CD14-positive monocyte (primary cell): ENCODE measurements at regions not wholly inside any gene's neighbourhood (a gene's known extent, or its start where the extent isn't known, plus 50 kb on each side); places are given as distances from the start of the nearest gene placed in this dataset.
"Not testable (repeated sequence)": the region's sequence is repeated elsewhere in the genome, so short reads cannot be mapped to it uniquely, and the experiment has no call there.

Source experiments
- DNase-seq, 3 donors: peaks; one replicate each; pipeline ENCODE4 v3.0.0-alpha.2; 2011 to 2022
- H2AFZ ChIP-seq: 2 replicates; pipeline ENCODE4 v1.6.0; 2012; ENCODE audit warnings: mild to moderate bottlenecking, low read depth, low read length, inconsistent platforms; ENCODE audit not compliant: insufficient read depth, poor library complexity, severe bottlenecking
- H3K27ac ChIP-seq, 2 donors: 1 replicate in 1 of 2; 2 replicates in 1 of 2; pipeline ENCODE4 v1.5.1; 2012 to 2013; ENCODE audit warnings: low read length in 2 of 2, control low read depth in 1 of 2, inconsistent platforms in 1 of 2, low read depth in 1 of 2, mild to moderate bottlenecking in 1 of 2
- H3K27me3 ChIP-seq, 2 donors: one replicate each; pipeline versions ENCODE4 v1.6.0 to v1.6.1; 2011 to 2013; ENCODE audit warnings: low read length in 2 of 2; ENCODE audit not compliant: control insufficient read depth in 2 of 2, insufficient read depth in 2 of 2
- H3K36me3 ChIP-seq, 2 donors: replicated peaks in 1 of 2; 1 replicate in 1 of 2; 2 replicates in 1 of 2; pipeline versions ENCODE4 v1.5.1 to v1.6.1; 2012 to 2013; ENCODE audit warnings: low read length in 2 of 2, control low read depth in 1 of 2, inconsistent platforms in 1 of 2, mild to moderate bottlenecking in 1 of 2; ENCODE audit not compliant: insufficient read depth in 2 of 2, control insufficient read depth in 1 of 2
- H3K4me1 ChIP-seq, 2 donors: 1 replicate in 1 of 2; 2 replicates in 1 of 2; pipeline versions ENCODE4 v1.5.1 to v1.6.1; 2012 to 2013; ENCODE audit warnings: low read length in 2 of 2, control low read depth in 1 of 2, inconsistent platforms in 1 of 2, mild to moderate bottlenecking in 1 of 2, moderate library complexity in 1 of 2; ENCODE audit not compliant: insufficient read depth in 2 of 2, control insufficient read depth in 1 of 2
- H3K4me2 ChIP-seq: replicated peaks from 2 replicates; pipeline ENCODE3; 2012; ENCODE audit warnings: low read length, moderate library complexity, mild to moderate bottlenecking; ENCODE audit not compliant: poor library complexity, severe bottlenecking; ENCODE audit errors: extremely low read depth
- H3K4me3 ChIP-seq, 3 experiments: fragments of 200-600 bp in 1 of 3; sonication (generic) in 1 of 3; replicated peaks in 1 of 3; 1 replicate in 2 of 3; 2 replicates in 1 of 3; pipeline ENCODE4 v1.5.1; 2011 to 2013; ENCODE audit warnings: low read length in 3 of 3, mild to moderate bottlenecking in 3 of 3, control low read depth in 2 of 3, low read depth in 2 of 3, inconsistent platforms in 1 of 3, moderate library complexity in 1 of 3
- H3K79me2 ChIP-seq: 2 replicates; pipeline ENCODE4 v1.6.0; 2012; ENCODE audit warnings: mild to moderate bottlenecking, control low read depth, inconsistent platforms, low read length, moderate library complexity; ENCODE audit not compliant: insufficient read depth
- H3K9ac ChIP-seq: 2 replicates; pipeline ENCODE4 v1.6.0; 2017; ENCODE audit warnings: low read length, mild to moderate bottlenecking; ENCODE audit not compliant: insufficient read depth, poor library complexity, severe bottlenecking
- H3K9me3 ChIP-seq, 2 donors: replicated peaks in 1 of 2; 1 replicate in 1 of 2; 2 replicates in 1 of 2; pipeline versions ENCODE4 v1.5.1 to v1.6.1; 2012 to 2013; ENCODE audit warnings: low read length in 2 of 2, control low read depth in 1 of 2; ENCODE audit not compliant: control insufficient read depth in 1 of 2, insufficient read depth in 1 of 2
- H4K20me1 ChIP-seq: 2 replicates; pipeline ENCODE4 v1.6.0; 2012; ENCODE audit warnings: mild to moderate bottlenecking, low read length, control low read depth, moderate library complexity; ENCODE audit not compliant: insufficient read depth
- H3K27ac Mint-ChIP-seq, 7 donors: one replicate each; pipeline ENCODE4 v1.8.0; 2020; ENCODE audit warnings: mild to moderate bottlenecking in 7 of 7, mixed read lengths in 7 of 7, moderate library complexity in 6 of 7, inconsistent platforms in 2 of 7
- H3K27me3 Mint-ChIP-seq, 3 donors: one replicate each; pipeline ENCODE4 v1.8.0; 2021 to 2022; ENCODE audit warnings: low read depth in 3 of 3, mild to moderate bottlenecking in 3 of 3, mixed read lengths in 3 of 3, moderate library complexity in 3 of 3, inconsistent platforms in 1 of 3
- H3K36me3 Mint-ChIP-seq, 2 donors: one replicate each; pipeline ENCODE4 v1.8.0; 2020; ENCODE audit warnings: mixed read lengths in 2 of 2, inconsistent platforms in 1 of 2, mild to moderate bottlenecking in 1 of 2
- H3K4me1 Mint-ChIP-seq: one replicate; pipeline ENCODE4 v1.8.0; 2020; ENCODE audit warnings: mild to moderate bottlenecking, mixed read lengths
- H3K4me3 Mint-ChIP-seq, 2 donors: one replicate each; pipeline ENCODE4 v1.8.0; 2020; ENCODE audit warnings: mild to moderate bottlenecking in 2 of 2, mixed read lengths in 2 of 2, moderate library complexity in 1 of 2
- H3K9me3 Mint-ChIP-seq, 7 donors: one replicate each; pipeline ENCODE4 v1.8.0; 2020 to 2022; ENCODE audit warnings: mixed read lengths in 7 of 7, mild to moderate bottlenecking in 6 of 7, moderate library complexity in 6 of 7, inconsistent platforms in 2 of 7
- CTCF ChIP-seq: fragments of 200-600 bp; IDR thresholded peaks from one replicate; pipeline ENCODE4 v1.8.0; 2022; ENCODE audit warnings: antibody characterized with exemption, mild to moderate bottlenecking
- WGBS: methylation state at CpG from one replicate; pipeline ENCODE4 v1.1.5; 2013; ENCODE audit warnings: missing lambda C conversion rate; ENCODE audit not compliant: insufficient coverage; 5-methylcytosine and 5-hydroxymethylcytosine counted together
- intact Hi-C, 2 donors: fragments of 100-400 bp; cut with micrococcal nuclease; formaldehyde crosslinking; loops; one replicate each; pipeline versions ENCODE4 v1.15.0 to v1.15.1; 2023

DNA sequence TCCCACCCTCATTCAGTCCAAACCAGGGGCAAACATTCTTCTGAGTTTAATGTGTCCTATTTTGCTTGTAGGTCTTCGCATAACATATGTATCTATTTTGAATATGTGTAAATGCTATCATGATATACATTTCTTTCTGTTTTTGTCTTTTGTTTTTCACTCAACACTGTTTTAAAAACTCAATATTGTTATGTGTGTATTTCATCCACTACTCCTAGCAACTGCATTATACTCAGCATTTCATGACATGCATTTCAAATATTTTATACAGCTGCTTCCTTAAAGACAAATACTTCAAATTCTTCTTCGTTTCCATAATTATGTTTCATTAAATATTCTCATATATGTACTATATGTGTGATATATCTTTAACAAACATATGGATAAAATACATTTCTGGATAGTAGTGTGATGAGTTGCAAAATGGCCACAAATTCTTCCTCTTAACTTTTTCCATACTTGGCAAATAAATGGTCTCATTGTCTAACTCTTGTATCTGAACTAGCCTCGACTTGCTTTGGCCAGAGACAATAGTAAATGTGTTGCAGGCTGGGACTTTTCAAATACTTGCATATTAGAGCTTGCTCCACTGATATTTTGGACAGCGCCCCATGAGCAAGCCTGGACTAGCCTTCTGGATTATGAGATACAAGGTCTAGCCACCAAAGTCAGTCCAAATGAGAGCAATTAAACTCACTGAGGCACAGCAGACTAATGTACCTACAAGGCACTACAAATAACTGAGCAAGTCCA, 539.7 kb upstream of the KCND2 start:
- no peak overlapping the region for H3K27ac Mint-ChIP-seq
- H3K9me3 Mint-ChIP-seq, result peaks cover 0 to 3% (median 0%) of the 10 kb centered on the region in 7 donors
- TF ChIP-seq CTCF, result no peak
- no peaks in the 10 kb centered on the region for H3K27me3 Mint-ChIP-seq
- H3K4me3 ChIP-seq, result no peak overlapping the region
- H3K27ac ChIP-seq, result no peak overlapping the region
- H3K4me2 ChIP-seq, result no peak overlapping the region
- intact Hi-C loops, result no loop called here
- no peaks in the 10 kb centered on the region for H3K36me3 Mint-ChIP-seq
- H3K4me3 Mint-ChIP-seq, result no peak overlapping the region
- no peak for DNase-seq
- no peaks in the 10 kb centered on the region for H3K4me1 Mint-ChIP-seq
- no peaks in the 10 kb centered on the region for H3K27me3 ChIP-seq
- no peaks in the 10 kb centered on the region for H3K79me2 ChIP-seq
- H3K9me3 ChIP-seq, result no peaks in the 10 kb centered on the region
- no peak overlapping the region for H2AFZ ChIP-seq
- H3K36me3 ChIP-seq, result no peaks in the 10 kb centered on the region
- no peaks in the 10 kb centered on the region for H4K20me1 ChIP-seq
- WGBS, result 83% methylated on average over 1 of the region's 4 CpGs
- H3K9ac ChIP-seq, result no peak overlapping the region
- H3K4me1 ChIP-seq, result no peaks in the 10 kb centered on the region

- no peaks in the 10 kb centered on the region for H4K20me1 ChIP-seq
- H3K4me3 Mint-ChIP-seq, result no peak overlapping the region
- H2AFZ ChIP-seq, result no peak overlapping the region
- intact Hi-C loops, result no loop called here
- H3K4me1 ChIP-seq, result no peaks in the 10 kb centered on the region
- no peaks in the 10 kb centered on the region for H3K27me3 ChIP-seq
- H3K4me2 ChIP-seq, result no peak overlapping the region
- no peaks in the 10 kb centered on the region for H3K9me3 Mint-ChIP-seq
- TF ChIP-seq CTCF, result no peak
- no peaks in the 10 kb centered on the region for H3K36me3 Mint-ChIP-seq
- no peak for DNase-seq
- no peak overlapping the region for H3K27ac Mint-ChIP-seq
- no peaks in the 10 kb centered on the region for H3K9me3 ChIP-seq
- H3K79me2 ChIP-seq, result no peaks in the 10 kb centered on the region
- no peak overlapping the region for H3K9ac ChIP-seq
- no peaks in the 10 kb centered on the region for H3K36me3 ChIP-seq
- H3K4me3 ChIP-seq, result no peak overlapping the region
- no peaks in the 10 kb centered on the region for H3K4me1 Mint-ChIP-seq
- H3K27me3 Mint-ChIP-seq, result no peaks in the 10 kb centered on the region
- H3K27ac ChIP-seq, result no peak overlapping the region
These were observed 535.6 kb upstream of the KCND2 start for GRCh38 chr7:119737390-119737789.

- H2AFZ ChIP-seq, H3K27me3 ChIP-seq, H3K9ac ChIP-seq, intact Hi-C loops, H3K4me2 ChIP-seq, H3K36me3 Mint-ChIP-seq, H3K4me3 ChIP-seq, H3K79me2 ChIP-seq, DNase-seq, H3K4me1 ChIP-seq, H4K20me1 ChIP-seq, H3K36me3 ChIP-seq, H3K4me1 Mint-ChIP-seq, H3K27ac Mint-ChIP-seq, H3K9me3 Mint-ChIP-seq, H3K4me3 Mint-ChIP-seq, H3K9me3 ChIP-seq, H3K27me3 Mint-ChIP-seq, H3K27ac ChIP-seq: not testable (repeated sequence)
- no CpG with 5 or more reads among the region's 1 CpG for WGBS
These were observed 527.7 kb upstream of the KCND2 start for GRCh38 chr7:119745280-119745679.
